Lower leg skin (tissue), 4 donors: ENCODE measurements at regions not wholly inside any gene's neighbourhood (a gene's known extent, or its start where the extent isn't known, plus 50 kb on each side); places are given as distances from the start of the nearest gene placed in this dataset.

ENCODE experiments used
- DNase-seq, 2 donors: peaks; one replicate each; pipeline ENCODE4 v3.0.0-alpha.2; 2019; ENCODE audit warnings: low spot score in 2 of 2
- H3K4me3 ChIP-seq: fragments of 200-600 bp; sonication (generic); 2 replicates; pipeline ENCODE4 v1.5.1; 2017; ENCODE audit warnings: mild to moderate bottlenecking, low read depth; ENCODE audit not compliant: poor library complexity, severe bottlenecking
- POLR2A ChIP-seq, 2 donors: fragments of 450-650 bp; IDR thresholded peaks; one replicate each; pipeline ENCODE4 v1.6.1; 2016 to 2017; ENCODE audit warnings: antibody characterized with exemption in 2 of 2, mild to moderate bottlenecking in 1 of 2, moderate library complexity in 1 of 2
- WGBS, 2 donors: methylation state at CpG; one replicate each; pipeline ENCODE4 v1.1.5; 2018; 5-methylcytosine and 5-hydroxymethylcytosine counted together
- intact Hi-C: fragments of 100-400 bp; cut with DNase I; formaldehyde crosslinking; loops from one replicate; pipeline ENCODE4 v1.15.0; 2023; ENCODE audit warnings: low total_unique reads
- TF ChIP-seq, protein P1 (sequence below), 3 donors: fragments of 450-650 bp; IDR thresholded peaks; one replicate each; pipeline ENCODE4 v1.5.1; 2016; ENCODE audit warnings: antibody characterized with exemption in 3 of 3, mild to moderate bottlenecking in 3 of 3, moderate library complexity in 2 of 3

DNA sequence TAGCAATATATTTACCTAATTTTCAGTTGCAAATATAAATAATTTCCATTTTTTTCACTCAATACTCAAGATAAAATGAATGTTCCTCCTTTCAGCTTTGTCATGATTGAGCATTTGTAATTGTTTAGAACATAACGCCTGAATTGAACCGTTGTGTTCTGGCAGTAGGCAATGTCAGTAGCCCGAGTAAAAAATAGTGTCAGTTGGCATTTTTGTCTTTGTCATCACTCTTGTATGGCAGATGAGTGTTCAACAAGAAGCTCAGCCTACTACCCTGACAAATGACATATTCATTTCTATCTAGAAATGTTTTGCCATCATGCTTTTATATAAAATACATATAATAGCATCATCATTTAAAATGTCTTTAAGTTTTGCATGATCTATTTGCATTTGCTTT lies 691.4 kb upstream of the NCAM2 start:
- no peak overlapping the region for H3K4me3 ChIP-seq
- intact Hi-C loops: no loop called here
- DNase-seq: no peak
- TF ChIP-seq POLR2A (IDR thresholded peaks at IDR 0.05): no peak
- TF ChIP-seq, protein P1, sequence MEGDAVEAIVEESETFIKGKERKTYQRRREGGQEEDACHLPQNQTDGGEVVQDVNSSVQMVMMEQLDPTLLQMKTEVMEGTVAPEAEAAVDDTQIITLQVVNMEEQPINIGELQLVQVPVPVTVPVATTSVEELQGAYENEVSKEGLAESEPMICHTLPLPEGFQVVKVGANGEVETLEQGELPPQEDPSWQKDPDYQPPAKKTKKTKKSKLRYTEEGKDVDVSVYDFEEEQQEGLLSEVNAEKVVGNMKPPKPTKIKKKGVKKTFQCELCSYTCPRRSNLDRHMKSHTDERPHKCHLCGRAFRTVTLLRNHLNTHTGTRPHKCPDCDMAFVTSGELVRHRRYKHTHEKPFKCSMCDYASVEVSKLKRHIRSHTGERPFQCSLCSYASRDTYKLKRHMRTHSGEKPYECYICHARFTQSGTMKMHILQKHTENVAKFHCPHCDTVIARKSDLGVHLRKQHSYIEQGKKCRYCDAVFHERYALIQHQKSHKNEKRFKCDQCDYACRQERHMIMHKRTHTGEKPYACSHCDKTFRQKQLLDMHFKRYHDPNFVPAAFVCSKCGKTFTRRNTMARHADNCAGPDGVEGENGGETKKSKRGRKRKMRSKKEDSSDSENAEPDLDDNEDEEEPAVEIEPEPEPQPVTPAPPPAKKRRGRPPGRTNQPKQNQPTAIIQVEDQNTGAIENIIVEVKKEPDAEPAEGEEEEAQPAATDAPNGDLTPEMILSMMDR (IDR thresholded peaks at IDR 0.05): no peak
- WGBS, 2 donors: 82 to 84% methylated on average over 3 of the region's 3 CpGs

DNA sequence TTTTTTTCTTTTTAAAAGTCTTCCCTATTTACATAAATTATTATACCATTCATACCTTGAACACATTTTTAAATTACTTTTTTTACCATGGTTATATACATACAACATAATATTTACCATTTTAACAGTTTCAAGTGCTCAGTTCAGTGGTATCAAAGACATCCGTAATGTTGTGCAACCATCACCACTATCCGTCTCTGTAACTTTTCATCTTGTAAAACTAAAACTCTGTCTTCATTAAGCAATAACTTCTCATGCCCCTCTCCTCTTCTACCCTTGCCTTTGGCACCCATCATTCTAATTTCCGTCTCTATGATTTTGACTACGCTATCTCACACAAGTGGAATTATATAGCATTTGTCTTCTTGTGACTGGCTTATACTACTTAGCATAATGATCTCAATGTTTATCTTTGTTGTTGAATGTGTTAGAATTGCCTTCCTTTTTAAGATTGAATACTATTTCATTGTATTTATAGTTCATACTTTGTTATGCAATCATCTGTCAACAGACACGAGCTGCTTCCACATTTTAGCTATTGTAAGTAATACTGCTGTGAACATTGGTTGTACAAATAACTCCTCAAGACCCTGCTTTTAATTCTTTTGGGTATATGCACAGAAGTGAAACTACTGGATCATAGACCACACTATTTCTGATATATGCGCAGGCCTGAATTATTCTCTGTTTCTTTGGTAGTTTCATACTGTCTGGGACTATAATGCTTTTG lies 689.5 kb upstream of the NCAM2 start:
- TF ChIP-seq POLR2A (IDR thresholded peaks at IDR 0.05): no peak
- TF ChIP-seq, protein P1 (IDR thresholded peaks at IDR 0.05): no peak
- WGBS, 2 donors: 79 to 85% methylated on average over 6 of the region's 6 CpGs
- intact Hi-C loops: no loop called here
- DNase-seq: no peak
- H3K4me3 ChIP-seq: no peak overlapping the region

DNA sequence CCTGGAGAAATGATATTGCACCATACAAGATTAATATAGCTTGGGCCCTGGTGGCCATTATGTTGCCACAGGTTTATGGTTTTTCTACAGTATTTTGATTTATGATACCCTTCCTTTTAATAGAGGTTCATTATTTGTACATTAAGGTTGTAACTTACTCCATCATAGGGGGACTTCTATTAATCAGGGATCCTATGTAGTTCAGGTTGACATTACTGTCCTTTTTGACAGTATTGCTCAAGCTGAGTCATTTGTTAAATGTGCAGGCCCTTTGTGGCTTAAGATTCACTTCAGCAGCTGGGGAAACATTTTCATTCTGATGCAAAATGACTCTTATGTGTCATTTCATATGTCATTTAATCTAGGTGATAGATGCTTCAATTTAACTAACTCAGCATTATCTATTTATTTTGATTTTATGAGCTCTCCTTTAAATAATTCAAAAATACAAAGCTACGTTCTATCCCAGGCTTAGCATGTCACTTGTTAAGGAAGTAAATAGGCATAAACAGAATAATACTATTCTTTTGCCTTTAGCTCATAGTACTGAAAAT lies 686.9 kb upstream of the NCAM2 start:
- WGBS, 2 donors: 77 to 81% methylated on average over 1 of the region's 1 CpG
- intact Hi-C loops: no loop called here
- TF ChIP-seq, protein P1 (IDR thresholded peaks at IDR 0.05): no peak
- TF ChIP-seq POLR2A (IDR thresholded peaks at IDR 0.05): no peak
- H3K4me3 ChIP-seq: no peak overlapping the region
- DNase-seq: no peak

DNA sequence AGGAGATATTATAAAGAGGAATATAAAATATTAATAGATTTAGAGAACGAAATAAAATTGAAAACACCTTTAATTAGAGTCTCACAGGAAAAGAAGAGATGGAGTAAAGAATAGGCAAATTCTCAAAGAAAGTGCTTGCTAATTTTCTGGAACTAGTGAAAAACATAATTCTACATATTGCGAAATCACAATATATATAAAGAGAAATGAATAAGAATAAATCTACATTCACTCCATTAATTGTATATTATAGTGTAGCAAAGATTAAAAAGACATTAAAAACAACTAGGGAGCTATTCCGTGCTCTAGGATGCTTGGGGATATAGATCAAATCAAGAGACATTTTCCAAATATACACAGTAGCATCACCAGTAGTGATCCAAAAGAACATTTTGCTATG lies 685.2 kb upstream of the NCAM2 start:
- TF ChIP-seq, protein P1 (IDR thresholded peaks at IDR 0.05): no peak
- TF ChIP-seq POLR2A (IDR thresholded peaks at IDR 0.05): no peak
- no peak overlapping the region for H3K4me3 ChIP-seq
- intact Hi-C loops: no loop called here
- DNase-seq: no peak
- WGBS, 2 donors: 83 to 86% methylated on average over 3 of the region's 3 CpGs

DNA sequence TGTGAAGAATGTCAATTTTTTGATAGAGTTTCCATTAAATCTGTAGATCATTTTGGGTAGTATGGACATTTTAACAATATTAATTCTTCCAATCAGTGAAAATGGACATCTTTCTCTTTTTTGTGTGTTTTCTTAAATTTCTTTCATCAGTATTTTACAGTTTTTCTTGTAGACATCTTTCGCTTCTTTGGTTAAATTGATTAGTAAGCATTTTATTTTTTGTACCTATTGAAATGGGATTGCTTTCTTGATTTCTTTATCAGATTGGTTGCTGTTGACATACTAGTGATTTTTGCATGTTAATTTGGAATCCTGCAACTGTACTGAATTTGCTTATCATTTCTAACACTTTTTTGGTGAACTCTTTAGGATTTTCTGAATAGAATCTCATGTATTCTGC lies 683.2 kb upstream of the NCAM2 start:
- intact Hi-C loops: no loop called here
- TF ChIP-seq POLR2A (IDR thresholded peaks at IDR 0.05): no peak
- TF ChIP-seq, protein P1 (IDR thresholded peaks at IDR 0.05): no peak
- DNase-seq: no peak
- no peak overlapping the region for H3K4me3 ChIP-seq
- WGBS, 2 donors: 91 to 94% methylated on average over 1 of the region's 1 CpG

DNA sequence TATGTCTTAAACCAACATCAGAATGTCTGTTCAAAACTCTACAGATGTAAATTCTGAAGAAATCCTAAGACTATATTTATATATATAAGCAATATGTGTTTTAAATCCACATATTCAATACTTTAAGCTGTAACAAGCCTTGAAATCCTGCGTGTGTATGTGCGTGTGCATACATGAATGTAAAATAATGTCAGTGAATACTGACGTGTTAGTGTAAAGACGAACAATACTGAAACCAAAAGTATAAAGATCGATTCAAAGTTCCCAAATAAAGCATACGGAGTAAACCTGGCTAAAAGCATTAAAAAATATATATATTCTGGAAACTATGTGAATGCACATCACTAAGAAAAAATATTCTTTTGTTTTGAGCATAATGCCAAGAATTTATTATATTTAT lies 668.6 kb upstream of the NCAM2 start:
- 82 to 87% methylated on average over 6 of the region's 6 CpGs for WGBS, 2 donors
- no peak overlapping the region for H3K4me3 ChIP-seq
- no peak for DNase-seq
- TF ChIP-seq, protein P1 (IDR thresholded peaks at IDR 0.05): no peak
- TF ChIP-seq POLR2A (IDR thresholded peaks at IDR 0.05): no peak
- intact Hi-C loops: no loop called here
